HG02970 (cell line): ENCODE measurements at regions not wholly inside any gene's neighbourhood (a gene's known extent, or its start where the extent isn't known, plus 50 kb on each side); places are given as distances from the start of the nearest gene placed in this dataset.

Experiments
- ATAC-seq: cut with Tn5 transposase; IDR thresholded peaks from one replicate; pipeline ENCODE4 v1.9.1; 2021; ENCODE audit warnings: mild to moderate bottlenecking, moderate library complexity, moderate number of reproducible peaks; ENCODE audit not compliant: unreplicated experiment, low FRiP score

DNA sequence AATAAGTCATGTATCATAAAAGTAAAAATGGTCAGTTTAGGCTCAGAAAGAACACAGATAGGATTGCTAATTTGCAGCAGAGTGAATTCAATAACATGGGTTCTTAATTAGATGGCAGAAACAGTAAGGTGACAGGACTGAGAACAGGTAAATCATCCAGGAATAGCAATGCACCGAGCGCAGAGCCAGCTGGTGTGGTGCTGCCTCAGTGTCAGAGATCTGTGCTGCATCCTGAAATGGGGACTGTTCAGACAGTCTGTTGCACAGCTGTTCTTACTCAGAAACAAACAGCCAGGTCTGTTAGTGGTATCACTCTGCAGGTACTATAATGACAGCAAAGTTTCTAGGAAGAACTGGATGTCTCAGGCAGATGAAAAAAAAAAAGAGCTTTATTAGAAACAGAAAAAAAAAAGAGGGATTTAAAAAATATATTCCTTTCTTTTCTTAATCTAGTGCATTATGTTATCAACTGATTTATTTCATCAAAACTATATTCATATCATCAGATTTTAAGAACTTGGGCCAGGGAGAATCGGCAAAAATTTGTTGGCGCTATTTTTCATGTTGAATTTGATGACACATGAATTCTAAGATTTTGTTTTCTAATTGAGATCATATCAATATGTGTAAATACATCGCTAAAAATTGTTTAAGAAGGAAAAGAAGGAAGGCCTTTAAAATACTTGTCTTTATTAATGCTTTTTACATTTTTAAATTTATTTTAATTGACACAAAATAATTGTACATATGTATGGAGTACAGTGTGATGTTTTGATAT lies 501.8 kb downstream of the PRKD1 start:
- no peak for ATAC-seq

DNA sequence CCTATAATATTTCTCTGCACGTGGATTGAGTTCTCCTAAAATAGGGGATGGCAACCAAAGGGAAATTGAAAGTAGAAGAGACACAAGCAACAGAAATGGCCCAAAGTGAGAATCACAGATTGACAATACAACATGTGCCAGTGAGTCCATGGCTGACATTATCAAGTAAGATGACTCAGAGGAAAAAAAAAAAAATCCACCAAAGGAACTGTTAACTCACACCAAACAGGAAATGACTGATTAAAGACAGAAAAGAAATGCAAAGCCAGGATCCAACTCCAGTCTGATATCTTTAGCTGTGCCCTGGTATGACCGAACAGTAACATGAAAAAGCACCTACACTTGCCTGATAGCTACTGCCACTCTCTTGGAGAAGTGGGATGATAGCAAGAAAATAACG lies 485.0 kb downstream of the PRKD1 start:
- ATAC-seq, result no peak

DNA sequence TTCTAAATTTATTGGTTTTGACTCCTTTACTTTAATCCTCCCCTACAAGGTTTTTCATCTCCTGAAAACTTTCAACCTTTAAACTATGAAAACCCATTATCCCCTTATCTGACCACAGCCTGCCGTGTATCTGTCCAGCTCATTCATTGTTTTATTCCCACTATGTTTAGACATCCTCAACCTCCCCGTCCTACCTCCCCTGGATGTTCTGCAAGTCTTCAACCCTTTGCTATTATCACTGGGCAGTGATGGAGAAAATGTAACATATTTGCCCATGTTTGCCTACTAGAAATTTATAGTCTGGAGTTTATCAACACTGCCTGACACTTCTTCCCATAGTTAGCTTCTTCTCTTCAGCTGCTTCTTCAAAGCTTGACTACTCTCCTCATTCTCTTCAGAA lies 483.4 kb downstream of the PRKD1 start:
- ATAC-seq, result no peak

DNA sequence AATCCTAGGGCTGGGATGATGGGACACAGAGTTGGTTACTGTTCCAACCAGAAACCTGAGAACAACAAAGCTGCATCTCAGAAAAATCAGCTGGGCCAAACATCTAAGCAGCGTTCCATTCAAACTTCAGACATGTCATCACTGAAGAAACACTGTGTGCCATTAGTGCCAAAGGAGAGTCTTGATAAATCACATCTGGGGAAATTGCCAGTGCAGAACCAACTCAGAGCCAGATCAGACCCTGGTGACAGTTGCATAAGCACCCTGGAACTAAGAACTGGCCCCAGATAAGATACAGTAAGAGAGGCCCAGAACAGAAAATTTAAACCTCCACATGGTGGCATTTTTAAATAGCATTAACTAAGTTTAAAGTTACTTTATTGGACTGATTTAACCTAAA lies 482.8 kb downstream of the PRKD1 start:
- no peak for ATAC-seq

DNA sequence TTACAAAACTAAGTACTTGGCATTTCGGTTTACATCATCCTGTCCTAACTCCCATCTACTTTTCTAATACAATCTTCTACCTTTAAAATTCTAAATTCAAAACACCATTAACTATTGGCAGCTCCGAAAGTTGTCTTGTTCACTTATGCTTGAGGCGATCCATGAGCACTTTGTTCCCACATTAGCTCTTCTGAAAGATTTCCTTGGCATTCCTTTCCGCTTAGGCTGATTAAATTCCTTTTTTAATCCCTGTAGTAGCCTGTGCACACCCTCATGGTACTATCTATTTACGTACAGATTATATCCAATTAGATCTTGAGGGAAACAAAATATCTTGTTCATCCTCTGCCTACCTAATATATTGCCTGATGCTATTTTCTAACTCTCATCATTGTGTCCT lies 480.7 kb downstream of the PRKD1 start:
- ATAC-seq, result no peak

DNA sequence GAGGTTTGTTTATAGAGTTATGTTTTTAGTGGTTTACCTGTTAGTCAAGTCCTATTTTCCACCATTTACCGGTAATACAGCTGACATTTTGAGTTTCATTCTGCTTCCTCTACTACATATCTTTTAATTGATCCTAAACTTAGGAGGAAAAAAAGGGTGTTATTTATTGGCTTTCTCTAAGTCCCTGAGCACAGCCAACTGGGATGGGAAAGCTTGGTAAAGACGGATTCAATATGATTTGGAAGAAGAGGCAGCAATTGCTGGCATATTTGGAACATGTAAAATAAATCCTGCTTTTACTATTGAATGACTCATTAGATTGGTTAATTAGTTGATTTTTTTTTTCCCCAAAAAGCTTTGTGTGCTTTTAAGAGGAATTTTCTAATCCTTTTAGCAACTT lies 475.7 kb downstream of the PRKD1 start:
- no peak for ATAC-seq

DNA sequence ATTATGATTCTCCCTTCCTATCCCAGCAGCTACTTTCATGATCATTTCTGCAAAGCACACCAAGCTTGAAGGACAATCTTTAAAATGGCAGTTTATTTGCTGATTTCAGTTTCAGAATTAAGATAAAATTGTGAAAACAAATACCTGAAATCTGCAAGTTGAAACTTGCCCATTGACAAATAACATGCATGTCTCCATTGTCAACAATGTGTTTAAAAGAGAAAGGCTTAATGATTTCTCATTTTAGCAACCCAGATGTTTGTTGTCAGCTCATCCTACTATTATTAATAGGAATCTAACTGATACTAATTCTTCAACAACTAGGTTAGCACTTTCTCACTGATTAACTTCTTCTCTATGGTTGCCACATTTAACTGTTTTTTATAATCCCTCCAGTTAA lies 474.6 kb downstream of the PRKD1 start:
- no peak for ATAC-seq

DNA sequence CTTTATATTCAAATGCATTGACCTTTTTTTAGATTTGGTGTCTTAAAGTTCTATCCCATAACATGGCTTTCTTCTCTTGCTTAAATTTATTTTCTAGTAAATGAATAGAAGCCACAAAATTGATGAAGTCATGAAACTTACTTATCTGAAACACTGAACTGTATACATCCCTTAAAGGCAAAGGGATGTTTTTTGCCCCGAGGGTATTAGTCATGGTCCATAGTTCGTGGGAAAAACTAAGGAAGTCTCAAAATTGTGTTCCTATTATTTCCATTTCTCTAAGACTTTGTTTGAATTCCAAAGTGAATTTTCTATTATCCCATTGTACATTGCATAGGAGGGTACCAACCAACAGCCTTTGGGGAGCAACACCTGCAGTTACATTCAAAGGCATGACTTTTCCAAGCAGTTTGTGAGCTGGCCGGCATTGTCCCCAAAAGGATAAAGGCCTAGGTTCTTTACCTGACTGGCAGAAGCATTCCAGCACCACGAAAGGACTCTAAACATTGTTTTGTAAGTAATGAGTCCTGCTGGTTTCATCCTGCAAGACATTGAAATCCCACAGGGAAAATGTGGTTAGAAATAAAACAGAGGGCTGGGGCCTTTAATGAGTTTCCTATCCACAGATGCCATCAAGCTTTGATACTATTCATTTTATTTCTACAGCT lies 473.5 kb downstream of the PRKD1 start:
- ATAC-seq, result no peak

DNA sequence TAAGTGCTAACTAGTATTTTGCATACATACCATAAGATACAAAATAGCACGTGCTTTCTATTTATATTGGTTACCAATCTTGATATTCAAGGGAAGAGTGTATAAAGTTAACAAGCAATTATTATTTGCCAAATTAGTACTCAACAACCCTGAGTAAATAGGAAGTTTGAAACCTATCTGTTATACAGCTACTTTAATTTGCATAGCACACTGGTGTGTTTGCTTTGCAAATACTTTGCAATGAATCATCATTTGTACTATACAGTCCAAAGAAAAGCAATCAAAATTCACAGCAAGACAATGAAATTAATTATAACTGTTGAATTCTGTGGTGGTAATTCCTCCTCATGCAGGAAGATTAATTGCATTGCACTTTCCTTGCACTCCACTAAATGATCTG lies 469.1 kb downstream of the PRKD1 start:
- no peak for ATAC-seq

DNA sequence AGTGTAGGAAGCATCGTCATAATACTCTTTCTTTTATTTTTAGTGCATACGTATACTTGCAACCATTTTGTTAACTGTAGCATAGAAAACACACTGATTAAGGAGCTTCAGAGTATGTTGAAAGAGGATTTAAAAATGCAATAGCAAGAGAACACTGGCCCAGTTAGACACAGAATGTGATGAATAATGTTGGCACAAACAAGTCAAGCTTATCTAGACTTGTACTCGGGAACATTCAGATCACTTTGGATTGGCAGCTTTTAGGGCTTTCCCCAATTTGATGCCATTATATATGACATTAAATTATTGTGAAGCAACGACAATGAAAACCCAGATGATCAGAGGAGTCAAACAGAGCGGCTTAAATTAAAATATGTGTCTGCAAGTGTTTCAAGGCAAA lies 468.1 kb downstream of the PRKD1 start:
- ATAC-seq, result no peak

DNA sequence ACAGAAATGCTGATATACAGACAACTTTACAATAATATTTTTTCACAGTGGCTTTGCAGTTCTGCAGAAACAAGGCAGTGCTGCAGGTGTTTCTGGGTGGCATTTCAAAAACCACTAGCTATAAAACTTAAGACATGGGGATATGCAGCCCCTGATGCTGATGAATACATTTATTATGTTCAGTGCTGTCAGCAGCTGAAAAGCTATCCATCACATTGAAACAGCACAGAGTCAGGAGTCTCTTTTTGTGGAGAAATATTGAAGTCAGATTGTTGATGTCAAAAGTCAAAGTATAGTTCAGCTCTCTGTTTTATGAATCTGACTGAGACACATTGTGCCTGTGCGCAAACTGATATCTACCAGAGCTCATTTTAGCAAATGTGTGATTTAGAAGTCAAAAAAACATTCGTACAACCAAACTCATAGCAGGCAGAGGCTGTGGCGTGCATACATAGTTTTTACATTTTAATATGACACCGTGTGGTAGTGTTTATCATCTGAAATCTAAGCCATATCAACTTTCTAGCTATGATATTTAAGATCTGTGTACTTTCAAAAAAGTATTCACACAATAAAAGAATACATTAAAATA lies 467.6 kb downstream of the PRKD1 start:
- no peak for ATAC-seq

DNA sequence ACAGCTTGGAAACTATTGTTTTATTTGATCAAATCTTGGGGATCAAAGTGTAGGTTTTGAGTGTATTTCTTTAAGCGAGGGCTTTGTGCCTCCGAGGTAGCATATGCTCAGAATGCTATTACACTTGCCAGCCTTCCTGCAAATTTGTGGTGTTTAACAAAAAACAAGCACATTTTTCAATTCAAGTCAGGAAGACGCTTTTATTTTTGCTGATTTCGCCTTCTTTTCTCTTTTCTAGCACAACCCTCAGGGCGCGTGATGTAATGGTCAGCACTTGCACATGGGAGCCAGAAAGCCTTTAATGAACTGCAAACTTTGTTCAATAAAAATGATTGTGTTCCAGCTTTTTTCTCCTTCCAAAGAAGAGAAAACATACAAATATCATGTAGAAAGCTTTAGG lies 466.5 kb downstream of the PRKD1 start:
- no peak for ATAC-seq

DNA sequence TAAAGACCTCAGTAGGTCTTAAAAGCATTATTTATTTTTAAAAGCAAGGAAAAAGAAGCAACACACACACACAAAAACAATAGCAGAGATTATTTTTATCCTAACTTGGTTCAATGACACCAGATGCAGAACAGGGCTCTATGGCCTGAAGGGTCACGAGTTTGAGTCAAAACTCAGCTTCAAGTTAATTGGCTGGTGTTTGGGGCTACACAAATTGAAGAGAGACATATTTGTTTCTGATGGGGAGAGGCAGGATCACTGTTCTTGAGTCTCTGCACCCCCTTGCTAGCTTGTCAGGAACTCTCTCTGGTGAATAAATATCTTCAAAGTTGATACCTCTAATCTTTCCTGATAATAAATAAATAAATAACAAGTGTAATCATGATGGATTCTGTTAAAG lies 466.1 kb downstream of the PRKD1 start:
- no peak for ATAC-seq

DNA sequence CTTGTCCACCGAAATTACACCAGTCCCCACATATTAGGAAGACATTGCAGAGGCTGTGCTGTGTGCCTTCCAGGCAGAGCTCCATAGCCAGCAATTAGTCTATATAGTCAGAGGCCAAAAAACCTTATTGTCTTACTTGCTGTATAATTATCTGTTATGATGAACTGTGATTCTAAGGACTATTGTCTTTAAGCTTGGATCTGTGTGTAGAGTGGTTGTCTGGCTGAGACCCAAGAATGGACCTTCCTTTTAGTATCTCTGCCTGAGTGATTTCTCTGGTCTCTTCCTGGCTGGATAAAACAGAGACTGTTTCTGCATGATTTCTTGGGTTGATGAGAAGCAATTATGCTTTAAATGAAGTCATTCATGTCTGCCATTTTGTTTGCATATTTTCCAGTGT lies 465.3 kb downstream of the PRKD1 start:
- ATAC-seq, result no peak

DNA sequence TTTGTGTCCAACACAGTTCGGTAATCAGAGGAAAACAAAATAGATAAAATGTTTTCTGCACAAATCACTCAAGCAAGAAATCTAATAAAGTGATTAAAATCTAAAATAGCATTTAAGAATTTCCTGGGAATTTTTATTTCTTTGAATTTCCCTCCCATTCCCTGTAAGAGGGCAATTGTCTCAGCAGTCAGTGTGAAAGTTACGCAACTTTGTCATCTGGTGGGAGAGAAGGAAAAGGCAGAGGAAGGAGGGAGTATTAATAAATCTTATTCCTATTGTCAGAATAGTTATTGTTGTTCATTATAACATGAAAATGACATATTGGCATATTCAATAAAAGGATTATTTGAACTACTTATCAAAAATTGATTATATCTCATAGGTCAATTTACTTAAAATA lies 464.9 kb downstream of the PRKD1 start:
- no peak for ATAC-seq

DNA sequence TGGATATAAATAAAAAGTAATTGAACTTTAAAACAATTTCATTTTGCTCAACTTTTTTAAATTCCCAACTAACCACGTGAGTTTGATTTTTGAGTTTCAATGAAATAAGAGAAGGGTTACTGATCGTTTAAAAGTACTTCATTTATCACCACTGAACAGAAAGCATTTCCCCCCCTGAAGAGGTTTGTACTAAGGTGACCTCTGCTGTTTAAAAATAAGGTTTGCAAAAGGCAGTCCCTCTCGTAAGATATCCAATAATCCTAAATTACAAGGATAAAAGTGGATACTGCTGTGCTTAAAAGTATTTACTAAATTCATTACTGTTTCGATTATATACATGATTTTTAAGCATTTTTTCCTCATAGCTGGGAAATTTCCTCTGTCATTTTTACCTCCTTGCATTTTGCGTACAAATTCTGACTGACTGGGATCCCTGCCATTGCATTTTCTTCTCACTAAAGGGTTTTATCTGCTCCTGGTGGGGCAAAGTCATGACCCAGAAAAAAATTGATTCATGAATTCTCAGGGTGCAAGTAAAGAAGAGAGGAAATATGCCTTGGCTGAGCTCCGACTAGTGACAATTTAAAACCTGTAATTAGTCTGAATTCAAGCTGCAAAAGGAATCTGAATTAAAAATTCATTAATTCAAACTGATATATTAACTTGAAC lies 463.8 kb downstream of the PRKD1 start:
- no peak for ATAC-seq

DNA sequence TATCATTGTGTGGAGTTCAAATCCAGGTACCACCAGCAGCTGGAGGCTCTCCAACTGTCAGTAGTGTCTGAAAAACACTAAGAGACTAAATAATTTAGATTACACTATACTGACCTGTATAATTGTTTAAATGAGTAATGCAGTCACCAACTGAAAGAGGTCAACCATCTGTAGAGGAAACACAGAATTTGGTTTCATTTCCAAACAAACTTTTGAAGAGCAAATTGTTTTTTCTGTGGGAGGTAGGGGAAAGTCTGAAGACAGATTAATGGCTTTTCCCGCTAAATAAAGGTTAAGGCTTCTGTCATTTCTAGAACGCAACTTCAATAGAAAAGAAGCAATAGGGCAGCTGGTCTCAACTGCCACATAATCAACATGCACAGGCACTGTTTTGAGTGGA lies 462.6 kb downstream of the PRKD1 start:
- ATAC-seq, result no peak

DNA sequence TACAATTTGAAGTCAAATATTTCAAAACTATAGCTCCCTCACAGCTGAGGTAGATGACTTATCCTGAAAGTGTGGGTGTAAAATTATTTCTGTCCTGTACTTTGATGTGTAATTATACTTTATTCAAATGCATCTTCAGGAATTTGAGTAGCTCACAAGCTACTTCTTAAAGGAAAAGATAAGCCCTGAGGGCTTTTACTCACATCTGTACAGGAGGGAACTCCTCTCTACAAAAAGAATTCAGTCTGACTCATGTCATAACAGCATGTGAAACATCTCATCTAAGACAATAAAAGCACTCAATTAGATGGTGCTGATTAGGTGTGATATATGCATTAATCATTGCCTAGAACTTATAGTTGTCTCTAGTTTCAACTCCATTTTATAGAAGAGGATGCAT lies 452.0 kb downstream of the PRKD1 start:
- ATAC-seq, result no peak

DNA sequence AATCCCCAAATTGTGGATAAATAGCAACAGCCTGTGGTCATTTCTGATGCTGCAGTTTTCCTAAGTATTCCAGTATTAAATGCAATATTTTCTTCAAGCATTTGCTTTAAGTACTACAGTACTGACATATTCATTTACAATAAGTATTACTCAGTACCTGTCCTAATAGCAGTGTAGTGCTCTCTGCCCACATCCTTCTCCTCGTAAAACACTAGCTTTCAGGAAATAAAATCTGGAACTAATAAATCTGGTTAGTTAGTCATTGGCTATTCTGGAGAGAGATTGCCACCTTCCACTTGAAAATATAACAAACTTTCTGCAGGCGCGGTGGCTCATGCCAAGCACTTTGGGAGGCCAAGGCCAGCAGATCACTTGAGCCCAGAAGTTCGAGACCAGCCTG lies 441.5 kb downstream of the PRKD1 start:
- ATAC-seq, result no peak

DNA sequence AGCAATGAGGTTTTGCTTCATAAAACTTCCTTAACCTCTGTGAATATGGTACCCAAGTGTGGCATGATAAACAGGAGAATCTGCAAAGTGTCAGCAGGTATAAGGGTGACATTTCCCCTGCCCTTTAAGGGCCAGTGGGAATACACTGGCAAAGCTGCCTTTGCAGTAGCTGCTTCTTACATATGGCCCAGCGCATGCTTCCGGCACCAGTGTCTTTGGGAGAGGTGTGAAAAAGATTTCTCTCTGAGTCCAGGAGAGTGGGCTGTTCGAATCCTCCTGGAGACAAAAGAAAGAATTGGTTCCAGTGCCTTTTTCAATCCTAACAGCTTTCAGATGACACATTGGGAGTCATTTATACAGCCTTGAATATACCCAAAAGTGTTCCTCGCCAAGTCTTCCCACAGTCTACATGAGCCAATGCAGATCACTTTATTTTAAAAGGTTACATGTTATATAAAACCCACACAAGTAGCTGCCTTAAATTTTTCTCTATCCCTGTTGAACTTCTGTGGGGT lies 437.7 kb downstream of the PRKD1 start:
- ATAC-seq, result no peak

DNA sequence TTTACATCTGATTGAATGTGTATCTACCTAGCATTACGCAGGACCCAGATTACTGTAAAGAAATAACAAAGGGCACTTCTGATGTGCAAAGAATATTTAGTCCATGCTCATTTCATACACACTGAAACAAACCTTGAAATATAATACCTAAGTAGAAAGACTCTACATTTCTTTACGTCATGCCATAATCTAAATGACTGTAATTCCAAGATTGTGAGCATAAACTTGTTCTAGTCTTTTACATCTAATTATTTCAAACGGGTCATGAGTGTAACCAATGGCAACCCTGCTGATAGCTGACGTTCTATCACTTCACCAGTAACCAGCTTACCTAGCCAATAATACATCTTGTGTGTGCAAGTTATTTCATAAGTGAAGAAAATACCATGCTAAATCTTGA lies 433.8 kb downstream of the PRKD1 start:
- ATAC-seq, result no peak
